SK-N-SH treated with all-trans-retinoic acid at 6 μM for 48 hours (cell line): ENCODE measurements at regions not wholly inside any gene's neighbourhood (a gene's known extent, or its start where the extent isn't known, plus 50 kb on each side); places are given as distances from the start of the nearest gene placed in this dataset.

Experiments used
- ATAC-seq: fragments of 200-7000 bp; cut with Tn5 transposase; 3 replicates; pipeline ENCODE4 v1.9.1; 2020; ENCODE audit warnings: mild to moderate bottlenecking, moderate library complexity
- ARNTL ChIP-seq: fragments of 450-650 bp; formaldehyde crosslinking; IDR thresholded peaks from 2 replicates; pipeline ENCODE4 v1.5.0; 2020; ENCODE audit warnings: low read depth, mild to moderate bottlenecking, moderate library complexity, borderline replicate concordance
- BACH2 ChIP-seq: fragments of 250-450 bp; sonication (Bioruptor Pico); IDR thresholded peaks from 2 replicates; pipeline ENCODE4 v1.9.0; 2021; ENCODE audit warnings: mild to moderate bottlenecking, borderline replicate concordance
- CREB5 ChIP-seq: fragments of 250-450 bp; sonication (Bioruptor Pico); IDR thresholded peaks from 2 replicates; pipeline ENCODE4 v1.5.1; 2020; ENCODE audit warnings: low read depth, mild to moderate bottlenecking, moderate library complexity
- CSDC2 ChIP-seq: fragments of 250-450 bp; sonication (Bioruptor Pico); IDR thresholded peaks from 2 replicates; pipeline ENCODE4 v1.5.0; 2020; ENCODE audit warnings: mild to moderate bottlenecking, moderate library complexity
- GLIS3 ChIP-seq: fragments of 250-450 bp; sonication (Bioruptor Pico); IDR thresholded peaks from 2 replicates; pipeline ENCODE4 v1.5.0; 2020; ENCODE audit warnings: mild to moderate bottlenecking, moderate library complexity
- ISL1 ChIP-seq: fragments of 250-450 bp; sonication (Bioruptor Pico); IDR thresholded peaks from 2 replicates; pipeline ENCODE4 v2.1.2; 2022; ENCODE audit warnings: mild to moderate bottlenecking, moderate library complexity
- OSR1 ChIP-seq: fragments of 250-450 bp; sonication (Bioruptor Pico); IDR thresholded peaks from 2 replicates; pipeline ENCODE4 v1.8.0; 2022; ENCODE audit warnings: moderate library complexity, mild to moderate bottlenecking, inconsistent platforms
- PATZ1 ChIP-seq: fragments of 250-450 bp; sonication (Bioruptor Pico); IDR thresholded peaks from 2 replicates; pipeline ENCODE4 v1.8.0; 2020; ENCODE audit warnings: mild to moderate bottlenecking, moderate library complexity, borderline replicate concordance
- PPARA ChIP-seq: fragments of 250-450 bp; sonication (Bioruptor Pico); IDR thresholded peaks from 2 replicates; pipeline ENCODE4 v1.5.0; 2020; ENCODE audit warnings: mild to moderate bottlenecking, borderline replicate concordance
- TCF4 ChIP-seq: fragments of 250-450 bp; sonication (Bioruptor Pico); IDR thresholded peaks from 2 replicates; pipeline ENCODE4 v1.8.0; 2021; ENCODE audit warnings: mild to moderate bottlenecking, moderate library complexity, borderline replicate concordance
- TSHZ2 ChIP-seq: fragments of 250-450 bp; sonication (Bioruptor Pico); IDR thresholded peaks from 2 replicates; pipeline ENCODE4 v1.5.0; 2020; ENCODE audit warnings: mild to moderate bottlenecking, moderate library complexity
- ZC3H10 ChIP-seq: fragments of 250-450 bp; sonication (Bioruptor Pico); IDR thresholded peaks from 2 replicates; pipeline ENCODE4 v1.5.1; 2021; ENCODE audit warnings: mild to moderate bottlenecking, moderate library complexity
- ZFP3 ChIP-seq: fragments of 250-450 bp; sonication (Bioruptor Pico); IDR thresholded peaks from 2 replicates; pipeline ENCODE4 v1.5.0; 2020; ENCODE audit warnings: mild to moderate bottlenecking, moderate library complexity
- ZFP30 ChIP-seq: fragments of 450-650 bp; formaldehyde crosslinking; IDR thresholded peaks from 2 replicates; pipeline ENCODE4 v1.5.0; 2022; ENCODE audit warnings: mild to moderate bottlenecking, moderate library complexity
- ZNF565 ChIP-seq: fragments of 450-650 bp; formaldehyde crosslinking; conservative IDR thresholded peaks from 2 replicates; pipeline ENCODE4 v1.5.0; 2020; ENCODE audit warnings: low read depth, mild to moderate bottlenecking, moderate library complexity
- ZNF70 ChIP-seq: fragments of 450-650 bp; formaldehyde crosslinking; IDR thresholded peaks from 2 replicates; pipeline ENCODE4 v1.5.0; 2020; ENCODE audit warnings: mild to moderate bottlenecking, moderate library complexity
- ZNF8 ChIP-seq: fragments of 450-650 bp; formaldehyde crosslinking; IDR thresholded peaks from 2 replicates; pipeline ENCODE4 v1.5.0; 2020; ENCODE audit warnings: mild to moderate bottlenecking, moderate library complexity
- TF ChIP-seq, protein P1 (sequence below): fragments of 250-450 bp; sonication (Bioruptor Pico); IDR thresholded peaks from 2 replicates; pipeline ENCODE4 v1.5.1; 2021; ENCODE audit warnings: mild to moderate bottlenecking, moderate library complexity

- TF ChIP-seq OSR1 (no peak), ARNTL (CRISPR knock-in tag) (no peak), BACH2 (no peak), TCF4 (CRISPR knock-in tag) (no peak), PATZ1 (CRISPR knock-in tag) (no peak), PPARA (no peak), ZFP30 (no peak), CSDC2 (CRISPR knock-in tag) (no peak), ZNF70 (no peak), ZNF8 (CRISPR knock-in tag) (no peak), ZNF565 (no peak)
- TF ChIP-seq, all 23 proteins: peak for 0
- no peak for ATAC-seq
Observed at GRCh38 chr13:106183410-106184065, 351.9 kb downstream of the EFNB2 start.

GRCh38 chr13:106182404-106182803, 353.1 kb downstream of the EFNB2 start:
- peak; percentile 98 for ATAC-seq

DNA sequence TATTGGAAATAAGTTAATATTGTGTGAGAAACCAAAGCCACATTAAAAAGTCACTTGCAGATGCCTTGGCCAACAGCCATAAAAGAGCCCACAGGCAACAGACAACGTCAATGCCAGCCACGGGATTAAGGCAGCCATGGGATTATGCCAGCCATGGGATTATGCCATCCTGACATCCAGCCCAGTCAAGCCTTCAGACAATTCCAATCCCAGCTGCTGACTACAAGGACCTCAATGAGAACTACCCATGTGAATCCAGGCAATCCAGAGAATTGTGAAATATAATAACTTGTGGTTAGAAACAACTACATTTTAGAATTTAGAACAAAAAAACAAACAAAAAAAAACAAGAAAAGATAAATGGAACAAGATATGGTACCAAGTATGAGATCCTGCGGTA, 356.6 kb downstream of the EFNB2 start:
- TF ChIP-seq ZNF565 (no peak), GLIS3 (CRISPR knock-in tag) (no peak), BACH2 (no peak), ISL1 (CRISPR knock-in tag) (no peak), TCF4 (CRISPR knock-in tag) (no peak), CREB5 (CRISPR knock-in tag) (no peak), ZFP30 (no peak), ZC3H10 (CRISPR knock-in tag) (no peak), TSHZ2 (no peak), OSR1 (no peak)
- TF ChIP-seq, protein P1, sequence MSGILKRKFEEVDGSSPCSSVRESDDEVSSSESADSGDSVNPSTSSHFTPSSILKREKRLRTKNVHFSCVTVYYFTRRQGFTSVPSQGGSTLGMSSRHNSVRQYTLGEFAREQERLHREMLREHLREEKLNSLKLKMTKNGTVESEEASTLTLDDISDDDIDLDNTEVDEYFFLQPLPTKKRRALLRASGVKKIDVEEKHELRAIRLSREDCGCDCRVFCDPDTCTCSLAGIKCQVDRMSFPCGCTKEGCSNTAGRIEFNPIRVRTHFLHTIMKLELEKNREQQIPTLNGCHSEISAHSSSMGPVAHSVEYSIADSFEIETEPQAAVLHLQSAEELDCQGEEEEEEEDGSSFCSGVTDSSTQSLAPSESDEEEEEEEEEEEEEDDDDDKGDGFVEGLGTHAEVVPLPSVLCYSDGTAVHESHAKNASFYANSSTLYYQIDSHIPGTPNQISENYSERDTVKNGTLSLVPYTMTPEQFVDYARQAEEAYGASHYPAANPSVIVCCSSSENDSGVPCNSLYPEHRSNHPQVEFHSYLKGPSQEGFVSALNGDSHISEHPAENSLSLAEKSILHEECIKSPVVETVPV (CRISPR knock-in tag) = no peak
- ATAC-seq = no peak

More at GRCh38 chr13:106182404-106182803, 353.1 kb downstream of the EFNB2 start:
- no peak for TF ChIP-seq ARNTL (CRISPR knock-in tag)

- no peak for ATAC-seq
- TF ChIP-seq PATZ1 (CRISPR knock-in tag) (no peak), ZFP30 (no peak)
Observed at GRCh38 chr13:106177146-106177545, 358.3 kb downstream of the EFNB2 start.

DNA sequence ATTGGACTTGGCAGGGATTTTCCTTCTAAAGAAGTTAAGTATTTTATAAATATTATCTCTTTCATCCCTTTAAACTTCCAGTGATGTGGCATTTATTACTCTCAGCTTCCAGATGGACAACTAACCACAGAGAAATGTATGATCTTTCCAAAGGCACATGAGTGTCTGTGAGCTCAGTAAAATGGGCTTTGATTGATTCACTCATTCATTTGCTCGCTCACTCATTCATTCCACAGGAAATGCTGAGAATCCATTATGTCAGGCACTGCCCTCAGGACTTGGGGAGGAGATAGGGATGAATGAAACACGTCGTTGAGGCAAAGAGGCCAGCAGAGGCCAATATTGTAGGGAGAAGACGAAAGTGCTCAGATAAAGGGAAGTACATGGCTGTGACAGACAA, 359.3 kb downstream of the EFNB2 start:
- TF ChIP-seq, protein P1 (CRISPR knock-in tag) = no peak
- TF ChIP-seq ZFP3 = no peak
- ATAC-seq = peak; percentile 81
